ENCODE measurements at regions not wholly inside any gene's neighbourhood (a gene's known extent, or its start where the extent isn't known, plus 50 kb on each side); places are given as distances from the start of the nearest gene placed in this dataset.

DNA sequence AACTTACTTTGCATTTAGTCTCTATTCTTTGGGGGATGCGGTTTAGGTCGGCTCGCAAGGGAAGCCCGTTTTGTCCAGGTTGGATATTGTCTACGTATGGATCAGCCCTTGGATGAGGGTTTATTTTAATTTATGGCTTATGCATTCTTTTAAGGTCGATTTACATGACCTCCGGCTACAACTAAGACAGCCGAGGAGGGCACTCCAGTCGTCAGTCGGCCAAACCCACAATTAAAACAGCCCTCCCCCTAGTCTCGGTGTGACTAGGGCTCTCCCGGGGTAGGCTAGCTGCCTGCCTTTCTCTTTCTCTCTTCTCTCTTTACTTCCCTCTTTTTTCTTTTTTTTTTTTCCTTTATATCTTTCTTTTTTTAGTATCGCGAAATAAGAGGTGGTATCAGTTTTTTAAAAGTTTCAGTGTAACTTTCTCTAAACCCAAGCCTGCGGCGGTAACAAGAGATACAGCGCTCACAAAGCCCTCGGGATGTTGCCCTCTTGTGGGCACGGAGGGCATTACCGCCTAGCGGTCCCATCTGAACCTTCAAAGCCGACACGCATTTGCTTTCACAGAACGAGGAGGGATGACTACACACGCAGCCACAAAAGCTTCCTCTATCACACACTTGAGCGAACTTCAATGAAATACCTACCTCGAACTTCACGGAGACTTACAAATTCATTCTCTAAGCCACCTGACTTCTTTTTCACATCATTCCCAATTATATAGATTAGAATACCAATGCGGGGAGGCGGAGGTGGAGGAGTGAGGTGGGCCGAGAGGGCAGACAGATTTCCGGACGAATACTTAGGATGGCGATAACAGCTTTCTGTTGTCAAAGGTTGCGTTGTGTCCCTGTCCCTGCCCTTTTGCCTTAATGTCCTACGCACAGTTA lies 132.3 kb upstream of the C11orf58 start:
- no peak overlapping the region for H2BK15ac ChIP-seq (ENCODE audit: low read depth, low read length)
- peaks cover 0 to 4% of the 10 kb centered on the region in 2 experiments; a peak in 2 of 5 replicates for H3K9me3 Mint-ChIP-seq

More for the DNA sequence above, 132.3 kb upstream of the C11orf58 start:
- H3K27me3 ChIP-seq (ENCODE audit: insufficient read depth, low read length), result peaks cover 85% of the 10 kb centered on the region
- H3K4me2 ChIP-seq (ENCODE audit: insufficient read depth, insufficient read length, low read length), result peak overlapping the region; percentile 92
- no peaks in the 10 kb centered on the region for H3K9me3 ChIP-seq (ENCODE audit: control insufficient read depth, low read depth, low read length)
- no peak overlapping the region for H3T11ph ChIP-seq (ENCODE audit: low read length)
- no peaks in the 10 kb centered on the region for H3K79me1 ChIP-seq (ENCODE audit: insufficient read depth, low read depth, low read length, poor library complexity, severe bottlenecking)
- H3K23me2 ChIP-seq (ENCODE audit: insufficient read length, low read depth, low read length, poor library complexity, severe bottlenecking), result peaks cover 38% of the 10 kb centered on the region
- H3K27ac ChIP-seq (ENCODE audit: insufficient read length, low read depth, low read length), result no peak overlapping the region
- no peak overlapping the region for H3K23ac ChIP-seq (ENCODE audit: insufficient read length, low read depth, low read length)
- no CpG with 5 or more reads among the region's 36 CpGs for WGBS (ENCODE audit: extremely low coverage, insufficient read length, low lambda C conversion rate)
- no peak overlapping the region for H3K18ac ChIP-seq (ENCODE audit: insufficient read length, low read depth, low read length)
- TF ChIP-seq, protein P1, sequence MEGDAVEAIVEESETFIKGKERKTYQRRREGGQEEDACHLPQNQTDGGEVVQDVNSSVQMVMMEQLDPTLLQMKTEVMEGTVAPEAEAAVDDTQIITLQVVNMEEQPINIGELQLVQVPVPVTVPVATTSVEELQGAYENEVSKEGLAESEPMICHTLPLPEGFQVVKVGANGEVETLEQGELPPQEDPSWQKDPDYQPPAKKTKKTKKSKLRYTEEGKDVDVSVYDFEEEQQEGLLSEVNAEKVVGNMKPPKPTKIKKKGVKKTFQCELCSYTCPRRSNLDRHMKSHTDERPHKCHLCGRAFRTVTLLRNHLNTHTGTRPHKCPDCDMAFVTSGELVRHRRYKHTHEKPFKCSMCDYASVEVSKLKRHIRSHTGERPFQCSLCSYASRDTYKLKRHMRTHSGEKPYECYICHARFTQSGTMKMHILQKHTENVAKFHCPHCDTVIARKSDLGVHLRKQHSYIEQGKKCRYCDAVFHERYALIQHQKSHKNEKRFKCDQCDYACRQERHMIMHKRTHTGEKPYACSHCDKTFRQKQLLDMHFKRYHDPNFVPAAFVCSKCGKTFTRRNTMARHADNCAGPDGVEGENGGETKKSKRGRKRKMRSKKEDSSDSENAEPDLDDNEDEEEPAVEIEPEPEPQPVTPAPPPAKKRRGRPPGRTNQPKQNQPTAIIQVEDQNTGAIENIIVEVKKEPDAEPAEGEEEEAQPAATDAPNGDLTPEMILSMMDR (conservative IDR thresholded peaks at IDR 0.05), result peak; percentile 98
- H4K8ac ChIP-seq (replicated peaks; ENCODE audit: insufficient read length, low read depth, low read length), result no peak overlapping the region
- H3K56ac ChIP-seq (ENCODE audit: insufficient read length, low read depth, low read length), result no peak overlapping the region
- peak; percentile 86 for DNase-seq
- H3K79me2 ChIP-seq (ENCODE audit: insufficient read depth, low read length), result no peaks in the 10 kb centered on the region
- no peak overlapping the region for H2AFZ ChIP-seq (ENCODE audit: low read length)
- H3K4ac ChIP-seq (ENCODE audit: low read depth, low read length), result no peak overlapping the region
- H3K14ac ChIP-seq (ENCODE audit: insufficient read depth, low read length), result no peak overlapping the region
- no peak overlapping the region for H2BK5ac ChIP-seq (ENCODE audit: insufficient read length, low read length)
- Mint-ChIP-seq H3K4me3 (no peak overlapping the region; a peak in 2 of 5 replicates), H3K27ac (peak overlapping the region in 2 of 3 experiments; percentile 9 to 45; a peak in 1 of 7 replicates), H3K27me3 (ENCODE audit: low read depth) (peaks cover 38% of the 10 kb centered on the region), H3K4me1 (peaks cover 30 to 39% of the 10 kb centered on the region in 2 experiments), H3K36me3 (ENCODE audit: insufficient read depth in 1 of 3, low read depth in 3 of 3) (no peaks in the 10 kb centered on the region)
- no peak overlapping the region for H2BK12ac ChIP-seq (ENCODE audit: insufficient read length, low read depth, low read length)
- no peak overlapping the region for H3K9ac ChIP-seq (ENCODE audit: extremely low read depth, insufficient read length, low read length)
- H2BK120ac ChIP-seq (ENCODE audit: low read depth, low read length, poor library complexity, severe bottlenecking), result no peak overlapping the region
- H2BK20ac ChIP-seq (ENCODE audit: low read depth, low read length, poor library complexity, severe bottlenecking), result no peak overlapping the region
- H2AK5ac ChIP-seq (ENCODE audit: insufficient read length, low read length), result no peak overlapping the region
- no peak overlapping the region for H4K5ac ChIP-seq (ENCODE audit: insufficient read length, low read depth, low read length)
- 0 out of 2 replicates have a peak, but pooled peaks cover 2% of the 10 kb centered on the region for H3K4me1 ChIP-seq (ENCODE audit: insufficient read depth, low read length)
- H4K20me1 ChIP-seq (ENCODE audit: control insufficient read depth, insufficient read depth, insufficient read length), result no peaks in the 10 kb centered on the region
- no peak overlapping the region for H4K91ac ChIP-seq (ENCODE audit: insufficient read length, low read depth, low read length)

All from H9 (cell line).